Fibroblast of lung (primary cell): ENCODE measurements at regions not wholly inside any gene's neighbourhood (a gene's known extent, or its start where the extent isn't known, plus 50 kb on each side); places are given as distances from the start of the nearest gene placed in this dataset.

ENCODE experiments used
- CTCF ChIP-seq, 2 donors: IDR thresholded peaks in 1 of 2; conservative IDR thresholded peaks in 1 of 2; 1 replicate in 1 of 2; 2 replicates in 1 of 2; pipeline ENCODE4 v1.5.1; 2011 to 2012; ENCODE audit warnings: low read length in 2 of 2, control low read depth in 1 of 2, inconsistent platforms in 1 of 2, low read depth in 1 of 2, mild to moderate bottlenecking in 1 of 2
- EZH2 ChIP-seq: IDR thresholded peaks from 2 replicates; pipeline ENCODE4 v1.5.1; 2012; ENCODE audit warnings: low read length, control low read depth, mild to moderate bottlenecking; ENCODE audit errors: missing control alignments

GRCh38 chr2:16174693-16175045, 234.3 kb downstream of the MYCN start:
- TF ChIP-seq CTCF (conservative IDR thresholded peaks at IDR 0.05 in 1 of 2, IDR thresholded peaks at IDR 0.05 in 1 of 2; ENCODE audit: low read depth in 1 of 2, low read length in 2 of 2) (no peak), EZH2 (no peak)
